GM18499 (cell line): ENCODE measurements at regions not wholly inside any gene's neighbourhood (a gene's known extent, or its start where the extent isn't known, plus 50 kb on each side); places are given as distances from the start of the nearest gene placed in this dataset.
A peak's percentile ranks its signal among the peaks of the same experiment; 100 is the strongest.

Experiments used
- ATAC-seq: cut with Tn5 transposase; IDR thresholded peaks from one replicate; pipeline ENCODE4 v1.9.1; 2021; ENCODE audit warnings: moderate number of reproducible peaks; ENCODE audit not compliant: insufficient read depth, unreplicated experiment

DNA sequence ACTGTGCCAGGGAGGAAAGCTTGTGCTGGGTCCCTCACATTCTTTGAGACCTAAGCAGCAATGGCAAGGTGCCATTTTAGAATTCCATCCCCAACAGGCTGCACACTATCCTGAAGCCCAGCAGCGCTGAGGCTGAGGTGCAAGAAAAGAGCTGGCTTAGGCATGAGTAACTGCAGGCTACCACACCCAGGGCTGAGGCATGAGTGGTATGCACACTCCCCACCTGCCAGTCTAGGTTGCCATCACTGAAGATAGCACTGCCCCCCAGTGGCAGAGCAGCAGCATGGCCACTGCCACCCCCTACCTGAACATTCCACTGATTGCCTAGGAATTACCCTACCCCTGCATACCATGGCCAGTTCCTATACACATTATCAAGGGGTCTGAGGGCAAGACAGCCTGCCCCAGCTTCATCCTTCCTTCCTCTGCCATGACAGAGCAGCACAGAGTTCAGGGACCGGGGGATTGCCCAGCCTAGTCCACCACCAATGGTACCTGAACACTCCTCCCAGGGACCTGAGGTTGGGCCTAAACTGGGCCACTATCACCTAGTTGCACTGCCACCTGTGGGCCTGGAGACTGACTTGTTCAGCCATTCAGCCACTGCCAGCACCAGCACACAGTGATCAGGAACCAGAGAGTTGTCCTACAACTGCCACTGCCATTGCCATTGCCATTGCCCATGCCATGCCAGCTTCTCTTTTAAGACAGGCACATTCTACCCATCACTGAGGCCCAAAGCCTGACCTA is 129.8 kb downstream of the SATB1 start:
- peak; percentile 81 for ATAC-seq

DNA sequence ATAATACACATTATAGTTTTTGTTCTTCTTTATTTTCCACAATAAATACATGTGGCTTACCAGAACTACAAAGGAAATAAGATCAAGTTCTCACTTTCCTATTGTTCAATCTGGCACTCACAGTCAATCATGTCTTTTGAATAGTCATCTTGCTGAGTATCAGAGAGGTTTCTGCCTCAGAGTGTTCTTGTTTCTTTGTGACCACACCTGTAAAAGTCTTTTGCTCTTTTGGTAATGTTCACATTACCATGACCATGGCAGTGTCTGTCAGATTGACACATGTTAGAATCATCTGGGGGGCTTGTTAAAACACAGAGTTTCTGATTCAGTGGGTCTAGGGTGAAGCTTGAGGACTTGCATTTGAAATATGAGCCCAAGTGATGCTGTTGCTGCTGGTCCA is 135.0 kb downstream of the SATB1 start:
- ATAC-seq: no peak

DNA sequence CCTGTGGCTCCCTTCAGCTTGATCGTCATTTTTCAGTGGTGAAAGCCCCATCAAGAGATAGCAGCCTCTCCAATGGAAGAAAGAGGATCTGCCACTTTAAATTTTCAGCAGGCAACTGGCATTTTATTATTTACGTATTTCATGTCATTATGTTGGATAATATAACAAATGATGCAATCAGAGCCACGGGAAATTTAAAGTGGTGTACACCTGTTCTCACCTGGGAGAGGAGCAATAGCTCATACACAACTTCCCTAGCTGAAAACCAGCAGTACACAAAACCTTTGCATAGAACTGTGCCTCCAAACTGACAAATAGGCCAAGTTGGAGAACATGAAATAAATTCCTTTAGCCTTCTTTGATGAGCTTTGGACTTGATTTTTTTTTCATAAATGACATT is 136.9 kb downstream of the SATB1 start:
- no peak for ATAC-seq

DNA sequence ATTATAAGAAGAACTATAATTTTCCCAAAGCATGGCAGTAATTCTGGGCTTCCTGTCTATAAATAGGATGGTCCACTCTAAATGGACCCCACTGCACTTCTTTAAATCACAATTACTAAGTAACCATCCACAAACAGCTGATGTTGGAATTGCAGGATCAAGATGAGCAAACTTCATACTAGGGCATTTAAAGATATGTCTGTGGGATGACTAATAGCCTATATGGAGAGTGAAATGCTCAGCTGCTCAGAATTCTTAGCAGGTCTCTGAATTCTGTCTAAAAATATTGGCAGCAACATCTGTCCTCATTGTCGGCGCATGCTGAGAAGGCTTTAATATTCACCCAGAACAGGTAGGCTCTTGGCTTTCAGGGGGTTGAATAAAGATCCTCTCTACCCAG is 140.4 kb downstream of the SATB1 start:
- ATAC-seq: no peak

DNA sequence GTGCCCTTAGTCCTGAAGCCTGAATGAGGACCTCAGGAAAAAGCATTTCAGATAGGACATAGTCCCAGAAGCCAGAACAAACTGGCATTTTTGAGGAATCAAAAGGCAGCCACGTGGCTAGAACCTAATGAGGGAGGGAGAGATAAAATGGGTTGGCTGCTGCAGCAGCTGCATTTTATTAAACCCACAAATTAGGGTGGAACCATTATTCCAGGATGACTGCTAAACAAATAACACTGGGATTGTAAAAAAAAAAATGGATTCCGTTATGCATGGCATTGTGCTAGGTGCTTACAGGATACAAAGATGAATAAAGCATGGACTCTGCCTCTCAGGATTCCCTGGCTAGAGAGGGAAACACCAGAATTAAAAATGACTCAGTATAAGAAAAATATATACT is 141.5 kb downstream of the SATB1 start:
- ATAC-seq: no peak

DNA sequence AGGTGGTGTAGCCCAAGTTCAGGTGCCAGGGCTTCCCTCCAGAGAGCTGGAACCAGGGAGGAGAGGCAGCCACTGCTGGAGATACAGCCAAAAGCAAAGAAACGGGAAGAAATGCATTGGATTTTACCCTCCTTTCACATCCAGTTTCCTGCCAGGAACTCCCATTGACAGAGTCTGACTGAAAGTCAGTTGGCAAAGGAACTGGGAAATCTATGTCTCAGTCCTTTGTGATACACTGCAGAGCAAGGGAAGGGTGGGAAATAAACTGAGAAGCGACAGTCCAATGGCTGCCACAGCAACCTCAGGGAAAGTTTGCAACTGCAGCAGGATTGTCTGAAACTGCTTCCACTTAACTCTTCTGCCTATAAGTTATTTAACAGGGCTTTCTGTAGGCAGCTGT is 142.6 kb downstream of the SATB1 start:
- no peak for ATAC-seq

DNA sequence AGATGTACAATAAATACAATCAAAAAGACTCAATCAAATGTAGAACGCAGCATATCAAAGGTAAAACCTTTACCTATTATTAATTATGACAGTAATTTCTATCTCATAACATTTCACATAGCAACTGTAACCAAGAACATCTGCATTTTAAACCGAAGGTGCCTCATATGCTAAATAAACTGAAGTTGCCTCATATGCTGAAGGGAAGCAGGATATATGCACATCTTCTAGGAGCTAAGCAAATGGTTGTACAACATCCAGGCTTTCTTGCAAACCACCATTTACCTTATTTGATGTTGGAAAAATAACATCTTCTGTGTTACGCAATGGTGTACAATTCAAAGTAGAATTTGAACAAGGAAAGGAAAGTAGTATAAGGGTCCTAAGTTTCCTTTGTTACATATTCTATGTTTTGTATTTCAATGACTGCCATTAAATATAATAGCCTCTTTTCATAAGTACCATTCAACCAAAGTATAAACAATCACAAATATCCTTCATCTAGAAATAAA is 145.9 kb downstream of the SATB1 start:
- no peak for ATAC-seq

DNA sequence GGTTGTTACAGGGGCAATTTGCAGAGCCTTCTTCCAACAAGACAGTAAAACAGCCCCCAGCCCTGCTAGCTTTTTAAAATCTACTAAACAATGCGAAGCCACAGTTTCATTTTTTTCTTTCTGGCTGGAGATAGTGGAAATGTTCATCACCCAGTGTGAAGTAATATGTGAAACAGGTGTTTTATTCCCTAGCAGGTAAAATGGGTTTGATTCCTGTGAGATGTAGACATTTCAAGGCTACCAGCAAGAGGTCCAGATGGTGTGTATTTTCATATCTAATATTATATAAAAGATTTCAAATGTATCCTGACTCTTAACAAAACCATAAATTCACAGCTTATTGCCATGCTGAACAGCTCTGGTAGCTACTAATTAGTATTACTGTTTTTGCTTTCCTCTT is 160.3 kb downstream of the SATB1 start:
- ATAC-seq: no peak

DNA sequence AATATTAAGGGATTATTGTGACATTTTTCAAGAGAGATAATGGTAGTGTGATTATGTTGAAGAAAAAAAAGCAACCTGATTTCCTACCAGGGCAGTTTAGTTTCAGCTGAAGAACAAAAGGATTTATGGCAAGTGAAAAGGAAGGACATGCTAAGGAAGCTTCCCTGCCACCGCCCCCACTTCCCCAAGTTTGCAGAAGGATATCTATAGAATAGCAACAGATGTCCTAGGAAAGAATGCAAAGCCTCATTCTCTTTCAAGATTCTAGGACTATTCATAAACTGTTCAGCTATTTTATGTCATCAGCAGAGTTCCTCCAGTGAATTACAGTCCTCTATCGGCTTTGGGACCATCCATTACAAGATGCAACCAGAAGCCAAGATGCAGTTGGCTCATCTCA is 160.8 kb downstream of the SATB1 start:
- no peak for ATAC-seq

DNA sequence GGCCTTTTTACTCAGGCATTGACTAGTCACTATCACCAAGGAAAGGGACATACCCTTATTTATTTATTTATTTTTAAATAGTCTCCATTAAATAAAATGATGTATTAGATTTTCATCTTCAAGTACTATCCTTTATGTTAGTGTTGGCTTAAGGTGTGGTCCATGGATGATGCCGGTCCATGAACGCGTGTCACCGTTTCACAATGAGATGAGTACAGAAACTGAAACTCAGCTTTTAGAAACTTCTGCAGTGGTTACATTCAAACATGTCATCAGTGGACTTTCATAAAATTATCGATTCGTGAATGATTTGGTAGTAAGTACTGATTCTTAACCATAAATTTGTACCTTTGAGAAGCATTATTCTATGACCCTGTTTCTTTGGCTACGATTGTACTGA is 166.6 kb downstream of the SATB1 start:
- ATAC-seq: peak; percentile 82

DNA sequence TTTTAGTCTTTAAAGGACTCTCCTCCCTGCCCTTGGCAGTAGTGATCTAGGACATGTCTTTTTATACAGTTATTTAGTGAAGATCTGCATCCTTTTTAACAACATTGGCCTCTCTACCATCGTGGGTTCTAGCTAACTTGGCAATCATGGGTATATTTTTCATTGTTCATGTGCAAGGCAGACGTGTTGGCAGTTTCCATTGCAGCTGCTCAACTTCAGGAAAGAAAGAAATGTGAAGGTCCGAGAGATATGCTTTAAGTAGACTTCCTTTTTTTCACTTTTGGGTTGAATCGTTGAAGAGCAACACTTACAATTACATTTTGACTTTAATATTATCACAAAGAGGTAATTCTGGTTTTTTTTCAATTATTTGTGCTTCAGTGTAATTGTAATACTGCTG is 172.6 kb downstream of the SATB1 start:
- ATAC-seq: no peak

DNA sequence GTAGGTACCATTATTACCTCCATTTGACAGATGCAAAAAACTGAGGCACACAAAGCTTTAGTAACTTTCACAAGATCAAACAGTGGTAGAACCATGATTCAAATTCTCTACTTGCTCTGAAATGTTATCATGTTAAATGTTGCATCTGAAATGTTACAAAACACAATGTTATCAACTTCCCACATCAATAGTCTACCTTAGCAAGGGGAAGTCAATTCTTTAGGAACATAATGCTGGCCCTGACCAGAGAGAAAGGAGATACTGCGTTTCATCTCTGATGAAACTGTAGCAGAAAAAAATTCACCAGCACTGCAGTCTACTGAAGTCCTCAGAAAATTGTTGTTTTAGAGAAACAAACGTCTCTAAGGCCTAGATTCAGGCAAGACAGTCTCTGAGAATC is 174.1 kb downstream of the SATB1 start:
- ATAC-seq: no peak

DNA sequence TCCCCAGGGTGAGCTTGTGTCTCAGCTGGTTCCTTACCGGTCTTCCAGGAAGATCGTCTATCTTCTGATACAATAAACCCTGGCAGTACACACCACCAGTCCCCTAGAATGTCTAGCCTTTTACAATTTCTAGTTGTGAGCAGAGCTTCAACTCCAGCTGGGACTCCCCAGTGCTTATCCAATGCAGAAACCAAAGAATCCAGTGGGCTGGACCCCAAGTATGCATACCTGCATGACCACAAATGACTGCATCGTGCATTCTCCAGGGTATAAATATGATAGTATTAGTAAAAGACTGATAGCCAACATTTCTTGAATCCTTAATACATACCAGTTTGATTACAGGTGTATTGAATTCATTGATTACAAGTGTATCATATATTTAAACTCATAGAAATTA is 176.0 kb downstream of the SATB1 start:
- no peak for ATAC-seq

DNA sequence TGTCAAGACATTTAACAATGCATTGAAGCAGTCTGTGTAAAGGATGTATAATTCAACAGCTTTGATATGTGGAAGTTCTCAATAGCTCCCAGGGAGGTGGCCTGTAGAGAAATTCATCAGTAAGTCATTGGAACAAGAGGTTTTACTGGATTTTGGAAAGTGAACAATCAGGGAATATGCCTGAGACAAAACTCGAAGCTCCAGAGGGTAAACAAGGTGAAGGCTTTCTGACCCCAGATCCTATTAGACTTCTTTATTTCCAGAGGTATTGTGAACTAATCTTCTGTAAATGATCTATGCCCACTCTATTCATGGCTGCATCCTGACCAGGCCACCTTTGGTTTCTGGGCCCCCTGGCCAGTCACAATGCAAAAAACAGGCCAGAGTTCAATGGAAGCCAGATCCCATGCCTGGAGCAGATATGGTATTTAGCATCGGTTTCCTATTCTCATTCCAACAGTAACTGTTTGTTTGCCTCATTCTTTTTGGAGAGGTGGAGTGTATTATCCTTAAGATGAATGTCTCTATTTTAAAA is 177.3 kb downstream of the SATB1 start:
- no peak for ATAC-seq

DNA sequence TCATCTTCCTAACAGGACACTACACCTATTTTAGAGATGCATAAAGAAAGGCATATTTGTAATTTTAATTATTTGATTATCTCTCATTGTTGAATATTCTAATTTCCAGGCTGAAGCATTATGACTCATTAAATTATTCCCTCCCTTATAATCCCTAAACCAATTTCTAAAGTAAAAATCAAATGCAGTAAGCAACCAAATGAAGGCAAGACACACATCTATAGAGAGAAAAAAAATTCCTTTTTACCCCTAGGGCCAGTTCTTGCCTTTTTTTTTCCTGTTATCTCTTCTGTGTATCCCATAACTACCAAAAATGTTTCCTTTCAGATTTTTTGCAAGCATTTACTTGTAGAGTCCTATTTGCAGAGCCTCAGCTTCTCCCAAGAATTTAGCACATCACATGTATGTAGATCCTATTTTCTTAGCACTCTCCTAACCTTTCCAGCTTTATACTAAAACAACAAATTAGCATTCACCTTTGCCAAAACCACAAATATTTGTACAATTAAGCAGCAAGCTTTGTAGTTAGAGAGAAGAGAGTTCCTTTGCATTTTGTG is 177.9 kb downstream of the SATB1 start:
- ATAC-seq: no peak

DNA sequence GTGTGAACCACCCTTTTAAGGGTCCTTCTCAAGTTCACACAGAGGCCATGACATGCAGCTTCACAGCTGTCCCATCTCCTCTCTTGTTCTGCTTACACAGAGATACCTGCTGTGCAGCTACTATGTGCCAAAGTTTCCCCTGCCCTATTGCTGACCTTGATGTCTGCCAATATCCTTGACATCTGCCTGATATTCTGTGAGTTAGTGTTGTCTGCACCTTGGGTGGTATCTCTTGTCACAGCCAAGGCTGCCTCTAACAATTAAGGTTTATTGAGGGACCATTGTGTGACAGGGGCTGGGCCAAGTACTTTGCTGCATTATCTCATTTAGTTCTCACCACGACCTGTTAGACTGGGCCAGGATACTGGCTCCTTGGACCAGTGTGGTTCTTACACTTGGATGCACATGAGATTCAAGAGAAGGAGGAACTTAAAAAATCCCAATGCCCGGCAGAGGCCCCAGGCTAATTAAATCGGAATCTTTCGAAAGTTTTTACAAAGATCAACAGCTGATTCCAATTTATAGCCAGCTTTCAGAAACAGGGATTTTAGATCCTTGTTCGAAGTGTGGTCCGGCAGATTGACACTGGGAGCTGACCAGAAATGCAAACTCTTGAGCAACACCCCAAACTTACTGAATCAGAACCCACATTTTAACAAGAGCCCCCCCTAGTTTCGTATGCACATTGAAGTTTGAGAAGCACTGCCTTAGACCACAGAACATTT is 178.6 kb downstream of the SATB1 start:
- ATAC-seq: no peak

DNA sequence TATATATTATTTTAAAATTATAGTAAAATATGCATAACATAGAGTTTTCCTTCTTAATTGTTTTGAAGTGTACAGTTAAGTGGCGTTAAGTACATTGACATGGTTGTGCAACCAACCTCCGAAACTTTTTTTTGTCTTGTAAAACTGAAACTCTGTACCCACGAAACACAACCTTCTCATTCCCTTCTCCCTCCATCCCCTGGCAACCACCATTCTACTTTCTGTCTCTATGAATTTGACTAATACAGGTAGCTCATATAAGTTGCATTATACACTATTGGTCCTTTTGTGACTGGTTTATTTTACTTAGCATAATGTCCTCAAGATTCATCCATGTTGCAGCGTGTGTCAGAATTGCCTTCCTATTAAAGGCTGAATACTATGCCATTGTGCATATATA is 179.4 kb downstream of the SATB1 start:
- ATAC-seq: no peak

DNA sequence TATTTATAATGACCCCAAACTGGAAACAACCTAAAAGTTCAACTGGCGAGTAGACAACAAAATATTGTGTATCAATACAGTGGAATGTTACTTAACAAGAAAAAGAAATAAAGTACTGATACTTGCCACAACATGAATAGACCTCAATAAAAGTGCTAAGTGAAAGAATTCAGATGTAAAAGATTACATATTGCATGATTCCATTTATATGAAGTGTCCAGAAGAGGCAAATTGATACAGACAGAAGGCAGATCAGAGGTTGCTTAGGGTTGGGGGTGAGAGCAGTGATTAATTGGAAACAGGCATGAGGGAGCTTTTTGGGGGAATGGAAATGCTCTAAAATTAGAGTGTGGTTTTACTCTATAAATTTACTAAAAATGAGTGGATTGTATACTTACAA is 183.3 kb downstream of the SATB1 start:
- no peak for ATAC-seq

DNA sequence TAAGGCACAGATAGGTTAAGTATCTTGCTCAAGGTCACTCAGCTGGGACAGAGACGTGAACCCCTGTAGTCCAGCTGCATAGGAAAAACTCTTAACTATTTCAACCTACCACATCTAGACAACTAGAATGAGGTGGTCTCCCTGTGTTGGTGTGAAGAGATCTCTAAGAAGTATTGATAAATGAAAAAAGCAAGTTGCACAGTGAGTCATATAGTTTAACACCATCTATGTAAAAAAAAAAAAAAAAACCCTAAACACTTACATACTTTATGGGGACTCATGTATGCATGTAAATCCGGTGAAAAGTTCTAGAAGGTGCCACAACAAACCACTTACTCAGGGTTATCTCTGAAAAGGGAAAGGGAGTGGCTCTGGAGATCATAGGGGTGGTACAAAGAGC is 185.5 kb downstream of the SATB1 start:
- ATAC-seq: no peak

DNA sequence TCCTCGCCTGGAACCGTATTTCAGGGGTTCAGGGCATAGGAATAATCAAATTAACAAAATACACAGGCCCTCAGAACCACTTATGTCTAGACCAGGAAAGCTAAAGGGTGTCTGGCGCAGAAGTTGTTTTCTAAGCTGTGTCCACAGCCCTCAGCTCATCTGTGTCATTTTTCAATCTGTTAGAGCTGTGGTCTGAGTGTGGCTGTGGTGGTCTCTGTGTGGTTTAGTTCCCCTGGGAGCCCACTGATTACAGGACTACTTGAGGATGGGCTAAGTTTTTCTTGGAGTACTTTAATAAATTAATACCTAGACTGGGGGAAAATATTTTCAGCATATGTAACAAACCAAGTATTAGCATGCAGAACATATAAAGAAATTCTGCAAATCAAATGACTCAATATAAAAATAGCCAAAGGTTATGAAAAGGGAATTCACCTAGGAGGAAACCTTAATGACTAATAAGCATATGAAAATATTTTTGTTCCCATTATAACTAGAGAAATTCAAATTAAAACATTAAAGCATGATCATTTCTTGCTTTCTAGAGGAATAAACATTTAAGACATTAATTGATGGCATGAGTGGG is 186.3 kb downstream of the SATB1 start:
- no peak for ATAC-seq

DNA sequence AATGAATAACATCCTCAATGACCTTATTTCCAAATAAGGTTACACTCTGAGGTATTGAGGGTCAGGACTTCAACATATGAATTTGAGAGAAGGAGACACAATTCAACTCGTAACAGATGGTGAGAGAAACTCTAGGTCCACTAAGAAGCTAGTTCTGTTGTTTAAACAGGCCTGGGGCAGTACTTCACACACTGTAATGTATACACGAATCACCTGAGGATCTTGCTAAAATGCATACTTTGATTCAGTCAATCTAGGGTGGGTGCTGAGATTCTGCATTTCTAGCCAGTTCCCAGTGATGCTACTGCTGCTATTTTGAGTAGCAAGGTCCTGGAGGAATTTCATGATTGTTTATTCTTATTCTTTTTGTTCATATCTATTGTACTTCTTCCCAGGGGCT is 186.8 kb downstream of the SATB1 start:
- no peak for ATAC-seq
